ENCODE measurements at regions not wholly inside any gene's neighbourhood (a gene's known extent, or its start where the extent isn't known, plus 50 kb on each side); places are given as distances from the start of the nearest gene placed in this dataset.

DNA sequence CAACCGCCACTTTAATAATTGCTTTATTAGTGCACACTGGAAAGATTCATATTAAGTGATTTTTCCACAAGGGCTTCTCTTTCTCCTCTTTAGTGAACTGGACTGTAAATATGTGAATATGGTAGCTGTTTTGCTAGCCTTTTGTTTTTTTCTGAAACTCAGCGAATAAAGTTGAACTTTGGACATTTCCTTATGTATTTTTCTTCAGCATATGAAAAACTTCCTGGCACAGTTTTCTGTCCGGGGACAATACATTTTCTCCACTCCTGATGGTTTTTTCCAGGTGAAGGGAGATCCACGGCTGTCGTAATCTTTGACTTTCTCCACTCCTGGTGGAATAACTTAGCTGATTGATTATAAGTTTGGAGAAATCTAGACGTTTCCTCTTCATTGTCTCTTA, 457.4 kb upstream of the FAT1 start:
- no peak for DNase-seq (ENCODE audit: low spot score)
- CTCF ChIA-PET: no interaction called here
- POLR2A ChIA-PET (ENCODE audit: low non-redundant PET): no interaction called here
- BruUV-seq (replicated peaks): no TSS peak
- no peak for TF ChIP-seq EZH2 (IDR thresholded peaks at IDR 0.05; ENCODE audit: borderline replicate concordance, low read depth, low read length, poor library complexity, severe bottlenecking)
- intact Hi-C loops (cut with micrococcal nuclease; ENCODE audit: unreplicated experiment): loop anchor here (10.0 kb wide), 1 partner anchor 456 kb away; the partner anchor contains the start of gene FAT1
- Histone ChIP-seq H3K36me3 (ENCODE audit: insufficient read depth, low read length, poor library complexity, severe bottlenecking) (no peaks in the 10 kb centered on the region), H3K4me3 (ENCODE audit: low read depth, low read length, poor library complexity, severe bottlenecking) (no peak overlapping the region), H3K4me1 (ENCODE audit: insufficient read depth, low read length, poor library complexity, severe bottlenecking) (no peaks in the 10 kb centered on the region), H3K27me3 (replicated peaks; ENCODE audit: insufficient read depth, low read depth, low read length, poor library complexity) (peaks cover 91% of the 10 kb centered on the region), H3K9me3 (ENCODE audit: low read depth, low read length, poor library complexity, severe bottlenecking) (no peaks in the 10 kb centered on the region), H3K27ac (ENCODE audit: low read depth, low read length, poor library complexity, severe bottlenecking) (no peak overlapping the region)

DNA sequence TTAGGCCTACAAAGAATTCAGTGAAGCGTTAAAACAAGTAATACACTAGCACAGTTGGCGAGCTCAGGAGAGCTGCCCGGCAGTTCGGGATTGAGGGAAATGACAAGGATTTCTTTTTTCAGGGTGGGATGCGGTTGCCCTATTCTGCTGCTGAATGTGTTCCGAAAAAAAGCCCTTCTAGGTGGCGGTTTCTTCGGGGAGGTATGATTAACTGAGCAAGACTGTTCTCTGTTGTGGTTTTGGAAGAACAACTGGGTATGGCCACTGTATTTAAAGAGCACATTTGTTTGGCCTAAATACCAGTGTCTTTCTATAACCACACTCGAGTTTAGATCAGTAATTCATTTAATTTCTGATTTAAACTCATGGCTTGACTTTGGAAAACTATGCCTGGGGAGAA, 459.7 kb upstream of the FAT1 start:
- intact Hi-C loops (cut with micrococcal nuclease; ENCODE audit: unreplicated experiment): loop anchor here (10.0 kb wide), 1 partner anchor 459 kb away; the partner anchor contains the start of gene FAT1
- ChIA-PET POLR2A (ENCODE audit: low non-redundant PET) (no interaction called here), CTCF (no interaction called here)
- BruUV-seq (replicated peaks): no TSS peak
- Histone ChIP-seq H3K27ac (ENCODE audit: low read depth, low read length, poor library complexity, severe bottlenecking) (no peak overlapping the region), H3K36me3 (ENCODE audit: insufficient read depth, low read length, poor library complexity, severe bottlenecking) (no peaks in the 10 kb centered on the region), H3K9me3 (ENCODE audit: low read depth, low read length, poor library complexity, severe bottlenecking) (no peaks in the 10 kb centered on the region), H3K4me3 (ENCODE audit: low read depth, low read length, poor library complexity, severe bottlenecking) (no peak overlapping the region), H3K4me1 (ENCODE audit: insufficient read depth, low read length, poor library complexity, severe bottlenecking) (no peaks in the 10 kb centered on the region), H3K27me3 (replicated peaks; ENCODE audit: insufficient read depth, low read depth, low read length, poor library complexity) (peaks cover 90% of the 10 kb centered on the region)
- TF ChIP-seq, protein P1, sequence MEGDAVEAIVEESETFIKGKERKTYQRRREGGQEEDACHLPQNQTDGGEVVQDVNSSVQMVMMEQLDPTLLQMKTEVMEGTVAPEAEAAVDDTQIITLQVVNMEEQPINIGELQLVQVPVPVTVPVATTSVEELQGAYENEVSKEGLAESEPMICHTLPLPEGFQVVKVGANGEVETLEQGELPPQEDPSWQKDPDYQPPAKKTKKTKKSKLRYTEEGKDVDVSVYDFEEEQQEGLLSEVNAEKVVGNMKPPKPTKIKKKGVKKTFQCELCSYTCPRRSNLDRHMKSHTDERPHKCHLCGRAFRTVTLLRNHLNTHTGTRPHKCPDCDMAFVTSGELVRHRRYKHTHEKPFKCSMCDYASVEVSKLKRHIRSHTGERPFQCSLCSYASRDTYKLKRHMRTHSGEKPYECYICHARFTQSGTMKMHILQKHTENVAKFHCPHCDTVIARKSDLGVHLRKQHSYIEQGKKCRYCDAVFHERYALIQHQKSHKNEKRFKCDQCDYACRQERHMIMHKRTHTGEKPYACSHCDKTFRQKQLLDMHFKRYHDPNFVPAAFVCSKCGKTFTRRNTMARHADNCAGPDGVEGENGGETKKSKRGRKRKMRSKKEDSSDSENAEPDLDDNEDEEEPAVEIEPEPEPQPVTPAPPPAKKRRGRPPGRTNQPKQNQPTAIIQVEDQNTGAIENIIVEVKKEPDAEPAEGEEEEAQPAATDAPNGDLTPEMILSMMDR (conservative IDR thresholded peaks at IDR 0.05; ENCODE audit: low read depth, low read length): no peak
- no peak for TF ChIP-seq EZH2 (IDR thresholded peaks at IDR 0.05; ENCODE audit: borderline replicate concordance, low read depth, low read length, poor library complexity, severe bottlenecking)
- DNase-seq (ENCODE audit: low spot score): no peak

DNA sequence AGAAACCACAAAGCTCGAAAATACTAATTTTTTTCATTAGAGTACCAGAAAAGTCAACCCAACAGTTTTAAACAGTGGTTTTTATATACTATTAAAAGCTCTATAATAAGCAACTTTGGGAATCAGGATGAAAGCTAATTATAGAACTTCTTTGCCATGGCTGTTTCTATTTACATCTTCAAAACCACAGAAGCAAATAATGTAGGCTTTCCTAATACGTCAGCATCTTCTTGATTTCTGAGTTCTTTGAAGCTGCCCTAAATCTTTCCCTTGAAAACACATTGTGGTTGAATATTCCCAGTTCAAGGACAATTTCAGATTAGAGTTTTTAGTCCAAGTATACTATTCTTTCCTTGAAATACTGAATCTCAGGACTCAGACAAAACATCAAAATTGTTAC, 460.2 kb upstream of the FAT1 start:
- DNase-seq (ENCODE audit: low spot score): no peak
- Histone ChIP-seq H3K27ac (ENCODE audit: low read depth, low read length, poor library complexity, severe bottlenecking) (no peak overlapping the region), H3K36me3 (ENCODE audit: insufficient read depth, low read length, poor library complexity, severe bottlenecking) (no peaks in the 10 kb centered on the region), H3K9me3 (ENCODE audit: low read depth, low read length, poor library complexity, severe bottlenecking) (no peaks in the 10 kb centered on the region), H3K27me3 (replicated peaks; ENCODE audit: insufficient read depth, low read depth, low read length, poor library complexity) (peaks cover 87% of the 10 kb centered on the region), H3K4me3 (ENCODE audit: low read depth, low read length, poor library complexity, severe bottlenecking) (no peak overlapping the region), H3K4me1 (ENCODE audit: insufficient read depth, low read length, poor library complexity, severe bottlenecking) (no peaks in the 10 kb centered on the region)
- CTCF ChIA-PET: no interaction called here
- TF ChIP-seq, protein P1 (conservative IDR thresholded peaks at IDR 0.05; ENCODE audit: low read depth, low read length): no peak
- TF ChIP-seq EZH2 (IDR thresholded peaks at IDR 0.05; ENCODE audit: borderline replicate concordance, low read depth, low read length, poor library complexity, severe bottlenecking): no peak
- POLR2A ChIA-PET (ENCODE audit: low non-redundant PET): no interaction called here
- intact Hi-C loops (cut with micrococcal nuclease; ENCODE audit: unreplicated experiment): loop anchor here (10.0 kb wide), 1 partner anchor 459 kb away; the partner anchor contains the start of gene FAT1
- BruUV-seq (replicated peaks): no TSS peak

DNA sequence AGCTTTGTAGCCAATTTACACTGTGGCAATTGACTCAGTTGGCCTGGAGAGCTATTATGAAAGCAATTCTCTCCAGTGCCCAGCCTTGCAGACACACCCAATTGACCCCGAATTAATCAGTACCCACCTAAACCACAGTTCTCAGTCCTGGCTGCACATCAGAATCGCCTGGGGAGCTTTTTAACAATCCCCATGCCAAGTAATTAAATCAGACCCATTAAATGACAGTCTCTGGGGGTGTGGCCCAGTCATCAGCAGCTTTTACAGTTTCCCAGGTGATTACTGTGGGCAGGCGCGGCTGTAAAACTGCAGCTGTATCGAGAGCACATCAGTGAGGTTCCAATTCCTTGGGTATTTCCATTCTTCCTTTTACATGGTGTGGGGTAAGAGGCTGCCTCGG, 460.9 kb upstream of the FAT1 start:
- ChIA-PET POLR2A (ENCODE audit: low non-redundant PET) (no interaction called here), CTCF (no interaction called here)
- DNase-seq (ENCODE audit: low spot score): no peak
- BruUV-seq (replicated peaks): no TSS peak
- H3K36me3 ChIP-seq (ENCODE audit: insufficient read depth, low read length, poor library complexity, severe bottlenecking): no peaks in the 10 kb centered on the region
- H3K4me1 ChIP-seq (ENCODE audit: insufficient read depth, low read length, poor library complexity, severe bottlenecking): no peaks in the 10 kb centered on the region
- no peak for TF ChIP-seq EZH2 (IDR thresholded peaks at IDR 0.05; ENCODE audit: borderline replicate concordance, low read depth, low read length, poor library complexity, severe bottlenecking)
- TF ChIP-seq, protein P1 (conservative IDR thresholded peaks at IDR 0.05; ENCODE audit: low read depth, low read length): no peak
- no peak overlapping the region for H3K27ac ChIP-seq (ENCODE audit: low read depth, low read length, poor library complexity, severe bottlenecking)
- peaks cover 87% of the 10 kb centered on the region for H3K27me3 ChIP-seq (replicated peaks; ENCODE audit: insufficient read depth, low read depth, low read length, poor library complexity)
- no peaks in the 10 kb centered on the region for H3K9me3 ChIP-seq (ENCODE audit: low read depth, low read length, poor library complexity, severe bottlenecking)
- no peak overlapping the region for H3K4me3 ChIP-seq (ENCODE audit: low read depth, low read length, poor library complexity, severe bottlenecking)
- intact Hi-C loops (cut with micrococcal nuclease; ENCODE audit: unreplicated experiment): loop anchor here (10.0 kb wide), 1 partner anchor 460 kb away; the partner anchor contains the start of gene FAT1

All from A673 (cell line).